HUES6 (cell line): ENCODE measurements at regions not wholly inside any gene's neighbourhood (a gene's known extent, or its start where the extent isn't known, plus 50 kb on each side); places are given as distances from the start of the nearest gene placed in this dataset.

Experiments
- H3K27ac ChIP-seq: 2 replicates; pipeline ENCODE4 v1.7.0; 2013; ENCODE audit warnings: low read depth, mild to moderate bottlenecking, low read length, inconsistent platforms
- H3K27me3 ChIP-seq: 2 replicates; pipeline ENCODE4 v1.6.1; 2013; ENCODE audit warnings: low read length; ENCODE audit not compliant: control insufficient read depth, insufficient read depth
- H3K36me3 ChIP-seq: 2 replicates; pipeline ENCODE4 v1.6.1; 2013; ENCODE audit warnings: low read length; ENCODE audit not compliant: control insufficient read depth, insufficient read depth
- H3K4me1 ChIP-seq: 2 replicates; pipeline ENCODE4 v1.6.1; 2013; ENCODE audit warnings: low read length; ENCODE audit not compliant: control insufficient read depth, insufficient read depth
- H3K4me3 ChIP-seq: 2 replicates; pipeline ENCODE4 v1.5.1; 2013; ENCODE audit warnings: low read depth, low read length
- H3K9ac ChIP-seq: one replicate; pipeline ENCODE4 v1.6.1; 2013; ENCODE audit warnings: mild to moderate bottlenecking, low read length
- H3K9me3 ChIP-seq: 2 replicates; pipeline ENCODE4 v1.6.1; 2013; ENCODE audit warnings: low read depth, low read length; ENCODE audit not compliant: control insufficient read depth, insufficient read depth

DNA sequence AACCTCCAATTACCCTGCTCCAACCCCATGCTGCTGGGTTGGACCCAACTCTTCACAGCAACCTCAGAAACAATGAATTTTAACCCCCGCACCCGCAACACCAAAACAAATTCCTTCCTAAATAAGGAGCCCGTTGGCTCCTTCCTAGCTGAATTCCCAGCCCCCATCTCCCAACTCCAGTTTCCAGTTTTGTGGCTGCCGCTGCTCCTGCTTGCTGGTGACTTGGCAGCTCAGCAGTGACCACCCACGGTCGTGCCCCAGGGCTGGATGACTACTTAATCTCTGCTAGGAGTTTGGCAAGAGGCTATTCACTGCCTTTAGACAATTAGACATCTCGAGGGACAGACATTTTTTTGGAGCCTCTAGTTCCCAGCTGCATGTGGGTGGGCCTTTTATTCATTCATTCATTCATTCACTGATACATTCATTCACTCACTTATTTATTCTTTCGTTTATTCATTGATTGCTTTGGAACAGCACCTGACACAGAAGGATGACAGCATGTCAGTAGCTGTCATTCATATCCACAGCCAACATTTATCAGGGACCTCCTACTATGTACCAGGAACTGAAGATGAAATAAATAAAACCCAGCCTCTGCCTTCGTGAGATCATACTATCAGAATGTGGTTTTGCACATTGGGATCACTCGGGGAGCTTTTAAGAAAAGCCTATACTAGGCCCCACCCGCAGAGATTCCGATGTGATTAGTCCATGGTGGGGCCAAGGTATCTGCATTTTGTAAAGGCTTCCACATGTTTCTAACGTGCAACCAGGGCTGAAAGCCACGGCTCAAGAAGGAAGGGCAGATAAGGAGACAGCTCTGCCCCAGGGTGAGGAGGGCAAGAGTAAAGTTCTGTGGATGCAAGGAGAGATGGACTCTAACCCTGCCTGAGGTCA, 256.5 kb downstream of the SHQ1 start:
- peak overlapping the region; percentile 69; the same call in 1 of the 2 replicates for H3K27ac ChIP-seq
- 0 out of 2 replicates have a peak overlapping the region, but pooled peaks have one; percentile 4 for H3K4me3 ChIP-seq
- no peaks in the 10 kb centered on the region for H3K9me3 ChIP-seq
- H3K27me3 ChIP-seq = no peaks in the 10 kb centered on the region; the same call in 1 of the 2 replicates
- H3K36me3 ChIP-seq = no peaks in the 10 kb centered on the region
- H3K4me1 ChIP-seq = peaks cover 33% of the 10 kb centered on the region
- peak overlapping the region; percentile 52 for H3K9ac ChIP-seq

DNA sequence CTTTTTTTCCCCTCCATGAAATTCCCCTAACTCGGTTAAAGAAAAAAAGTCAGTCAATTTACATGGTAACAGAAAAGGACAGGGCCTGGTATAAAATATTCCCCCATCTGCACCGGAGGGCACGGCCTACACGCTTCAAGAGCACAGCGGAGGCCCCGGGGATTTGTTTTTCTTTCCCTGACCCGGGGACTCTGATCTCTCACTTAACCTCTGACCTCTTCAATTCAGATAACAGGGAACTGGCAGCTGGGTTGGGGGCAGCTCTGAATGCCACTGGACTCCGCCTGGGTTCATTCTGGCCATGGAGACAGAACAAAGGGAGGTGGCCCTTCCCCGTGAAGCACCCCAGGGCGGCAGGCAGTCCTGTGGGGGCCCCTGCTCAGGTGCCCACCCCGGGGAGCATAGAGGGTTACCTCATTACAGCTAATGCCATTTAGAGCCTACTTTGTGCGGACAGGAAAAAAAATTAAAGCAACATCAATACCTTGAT, 257.5 kb downstream of the SHQ1 start:
- no peaks in the 10 kb centered on the region; the same call in 1 of the 2 replicates for H3K27me3 ChIP-seq
- 0 out of 2 replicates have a peak overlapping the region, but pooled peaks have one; percentile 4 for H3K4me3 ChIP-seq
- H3K9me3 ChIP-seq = no peaks in the 10 kb centered on the region
- H3K27ac ChIP-seq = peak overlapping the region; percentile 69; the same call in 1 of the 2 replicates
- H3K9ac ChIP-seq = peak overlapping the region; percentile 52
- H3K36me3 ChIP-seq = no peaks in the 10 kb centered on the region
- H3K4me1 ChIP-seq = peaks cover 27% of the 10 kb centered on the region

DNA sequence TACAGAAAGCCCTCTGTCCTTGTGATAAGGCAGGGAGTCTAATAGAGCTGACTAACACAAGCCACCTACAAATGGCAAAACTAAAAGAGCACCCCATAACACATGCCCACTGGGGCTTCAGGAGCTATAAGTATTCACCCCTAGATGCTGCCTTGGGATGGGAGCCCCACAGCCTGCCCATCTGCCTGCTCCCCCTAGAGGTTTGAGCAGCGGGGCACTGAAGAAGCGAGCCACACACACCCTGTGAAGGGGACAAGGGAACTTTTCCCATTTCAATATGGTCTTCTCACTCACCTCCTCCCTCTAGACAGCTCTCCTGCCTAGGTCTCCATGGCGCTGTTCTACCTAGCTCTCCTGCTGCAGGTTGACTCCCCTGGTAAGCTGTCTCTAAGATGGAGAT, 261.0 kb downstream of the SHQ1 start:
- H3K4me1 ChIP-seq = peaks cover 31% of the 10 kb centered on the region
- no peak overlapping the region for H3K4me3 ChIP-seq
- H3K36me3 ChIP-seq = no peaks in the 10 kb centered on the region
- no peaks in the 10 kb centered on the region for H3K9me3 ChIP-seq
- no peak overlapping the region for H3K9ac ChIP-seq
- no peaks in the 10 kb centered on the region; the same call in 1 of the 2 replicates for H3K27me3 ChIP-seq
- H3K27ac ChIP-seq = no peak overlapping the region

DNA sequence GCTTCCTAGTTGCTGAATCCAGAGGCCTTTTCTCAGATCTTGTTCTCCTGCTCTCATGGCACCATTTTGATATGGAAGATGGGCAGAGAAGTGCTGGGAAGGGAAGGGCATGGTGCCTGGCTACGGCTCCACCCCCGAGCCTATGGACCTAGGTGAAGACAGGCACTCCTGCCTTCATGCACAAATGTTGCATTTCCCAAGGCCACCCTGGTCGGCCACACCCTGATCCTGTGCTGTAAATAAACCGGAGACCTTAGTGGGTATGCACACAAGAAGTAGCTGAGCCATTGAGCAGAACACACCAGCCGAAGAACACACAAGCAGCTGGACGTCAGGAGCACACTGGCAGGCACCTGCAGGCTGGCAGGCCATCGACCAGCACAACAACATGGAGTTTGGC, 261.6 kb downstream of the SHQ1 start:
- Histone ChIP-seq H3K4me3 (no peak overlapping the region), H3K36me3 (no peaks in the 10 kb centered on the region), H3K9ac (no peak overlapping the region), H3K27ac (no peak overlapping the region), H3K9me3 (no peaks in the 10 kb centered on the region), H3K27me3 (no peaks in the 10 kb centered on the region; the same call in 1 of the 2 replicates), H3K4me1 (peaks cover 29% of the 10 kb centered on the region)

DNA sequence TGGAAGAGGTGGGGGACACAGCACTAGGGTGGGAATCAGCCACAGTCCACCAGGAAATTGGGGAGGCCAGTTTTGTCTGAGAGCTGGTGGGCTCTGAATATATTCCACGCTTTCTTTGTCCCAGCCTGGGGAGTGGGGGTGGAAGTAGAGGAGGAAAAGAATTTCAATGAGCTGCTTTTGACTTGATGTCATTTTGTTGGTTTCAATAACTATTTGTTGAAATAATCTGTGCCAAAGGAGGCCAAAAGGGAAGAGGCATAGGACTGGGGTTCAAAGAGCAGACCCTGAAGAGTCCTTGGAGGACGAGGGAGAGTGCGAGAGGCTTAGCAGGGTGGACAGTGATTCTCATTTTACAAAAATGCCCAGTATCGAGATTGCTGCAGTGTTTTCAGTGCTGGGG, 262.3 kb downstream of the SHQ1 start:
- H3K9ac ChIP-seq = no peak overlapping the region
- H3K4me3 ChIP-seq = no peak overlapping the region
- peaks cover 26% of the 10 kb centered on the region for H3K4me1 ChIP-seq
- H3K27me3 ChIP-seq = no peaks in the 10 kb centered on the region; the same call in 1 of the 2 replicates
- no peak overlapping the region for H3K27ac ChIP-seq
- H3K9me3 ChIP-seq = no peaks in the 10 kb centered on the region
- H3K36me3 ChIP-seq = no peaks in the 10 kb centered on the region

DNA sequence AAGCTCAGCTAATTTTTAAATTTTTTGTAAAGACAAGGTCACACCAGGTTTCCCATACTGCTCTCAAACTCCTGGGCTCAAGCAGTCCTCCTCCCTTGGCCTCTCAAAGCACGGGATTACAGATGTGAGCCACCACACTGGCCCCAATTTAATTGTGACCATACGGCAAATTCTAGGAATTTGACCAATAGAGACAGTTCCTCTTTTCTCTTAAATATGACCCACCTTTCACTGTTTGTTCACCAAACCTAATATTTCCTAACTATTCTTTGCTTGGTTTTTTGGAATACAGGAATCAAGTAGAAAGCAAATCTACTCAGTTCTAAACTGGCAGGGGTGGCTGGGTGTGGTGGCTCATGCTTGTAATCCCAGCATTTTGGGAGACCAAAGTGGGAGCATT, 264.0 kb downstream of the SHQ1 start:
- H3K36me3 ChIP-seq = no peaks in the 10 kb centered on the region
- H3K9me3 ChIP-seq = no peaks in the 10 kb centered on the region
- H3K27ac ChIP-seq = no peak overlapping the region
- H3K4me1 ChIP-seq = peaks cover 19% of the 10 kb centered on the region
- no peak overlapping the region for H3K4me3 ChIP-seq
- no peaks in the 10 kb centered on the region; the same call in 1 of the 2 replicates for H3K27me3 ChIP-seq
- H3K9ac ChIP-seq = no peak overlapping the region

DNA sequence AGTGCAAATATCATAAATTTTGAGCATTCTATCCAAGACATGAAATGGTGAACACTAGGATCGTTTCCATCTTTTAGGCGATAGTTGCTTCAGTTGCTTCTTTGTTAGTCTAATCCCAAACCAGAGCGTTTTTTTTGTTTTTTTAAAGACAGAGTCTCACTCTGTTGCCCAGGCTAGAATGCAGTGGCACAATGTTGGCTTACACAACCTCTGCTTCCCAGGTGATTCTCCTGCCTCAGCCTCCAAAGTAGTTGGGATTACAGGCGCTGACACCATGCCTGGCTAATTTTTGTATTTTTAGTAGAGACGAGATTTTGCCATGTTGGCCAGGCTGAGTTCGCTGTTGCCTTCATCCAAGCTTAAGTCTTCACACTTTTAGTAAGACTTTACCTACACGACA, 265.3 kb downstream of the SHQ1 start:
- no peak overlapping the region for H3K27ac ChIP-seq
- no peaks in the 10 kb centered on the region for H3K27me3 ChIP-seq
- no peaks in the 10 kb centered on the region for H3K36me3 ChIP-seq
- H3K9ac ChIP-seq = no peak overlapping the region
- H3K4me3 ChIP-seq = no peak overlapping the region
- peaks cover 19% of the 10 kb centered on the region for H3K4me1 ChIP-seq
- H3K9me3 ChIP-seq = no peaks in the 10 kb centered on the region

DNA sequence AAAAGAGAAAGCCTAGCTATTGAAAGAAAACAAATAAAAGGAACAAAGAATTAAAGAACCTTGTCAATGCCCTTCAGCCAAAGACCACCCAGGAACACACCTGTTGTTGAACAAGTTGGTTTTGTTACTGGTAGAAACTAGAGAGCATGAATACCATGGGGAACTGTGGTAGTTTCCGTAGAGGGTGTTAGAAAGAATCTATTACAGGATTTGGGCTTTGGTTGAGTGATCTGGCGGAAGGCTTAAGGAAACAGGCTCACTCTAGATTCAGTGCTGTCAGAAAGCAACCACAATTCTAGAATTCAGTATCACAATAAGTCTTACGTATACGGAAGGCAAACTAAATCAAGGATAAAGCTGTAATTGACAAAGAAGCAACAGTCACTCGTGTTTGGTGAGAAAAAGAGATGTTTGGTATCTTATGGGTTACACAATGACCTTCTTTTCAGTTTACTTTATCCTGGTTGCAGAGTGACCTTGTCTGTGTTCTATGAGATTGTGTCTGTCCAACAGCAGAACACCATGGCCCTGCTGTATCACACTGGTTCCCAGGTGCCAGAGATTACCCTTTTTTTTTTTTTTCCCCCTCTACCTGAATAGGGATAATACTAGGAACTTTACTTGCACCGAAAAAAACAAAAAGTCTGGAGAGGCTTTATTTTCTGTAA, 265.9 kb downstream of the SHQ1 start:
- Histone ChIP-seq H3K27ac (peak overlapping the region; percentile 52), H3K27me3 (no peaks in the 10 kb centered on the region), H3K4me1 (peaks cover 19% of the 10 kb centered on the region)

DNA sequence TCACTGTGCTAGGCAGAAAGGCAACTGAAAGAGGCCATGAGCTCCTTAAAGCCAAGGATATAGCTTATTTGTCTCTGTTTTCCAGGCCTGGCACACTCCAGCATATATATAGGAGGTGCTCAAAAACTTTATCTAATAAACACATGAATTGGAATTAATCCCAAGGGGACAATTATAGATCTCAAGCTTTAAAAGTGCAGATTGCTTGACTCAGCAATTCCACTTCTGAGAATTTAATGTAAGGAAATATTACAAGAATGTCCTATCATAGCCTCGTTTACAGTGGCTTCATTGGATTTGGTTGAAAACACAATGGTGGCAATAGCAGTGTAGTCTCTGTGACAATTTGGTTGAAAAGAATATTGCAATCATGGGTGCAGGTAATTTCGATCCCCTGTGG, 267.3 kb downstream of the SHQ1 start:
- Histone ChIP-seq H3K36me3 (no peaks in the 10 kb centered on the region), H3K27ac (no peak overlapping the region), H3K4me3 (no peak overlapping the region), H3K9ac (no peak overlapping the region), H3K4me1 (peaks cover 19% of the 10 kb centered on the region), H3K27me3 (no peaks in the 10 kb centered on the region), H3K9me3 (no peaks in the 10 kb centered on the region)

More for the DNA sequence above, 265.9 kb downstream of the SHQ1 start:
- Histone ChIP-seq H3K4me3 (no peak overlapping the region), H3K9ac (no peak overlapping the region), H3K9me3 (no peaks in the 10 kb centered on the region), H3K36me3 (no peaks in the 10 kb centered on the region)

DNA sequence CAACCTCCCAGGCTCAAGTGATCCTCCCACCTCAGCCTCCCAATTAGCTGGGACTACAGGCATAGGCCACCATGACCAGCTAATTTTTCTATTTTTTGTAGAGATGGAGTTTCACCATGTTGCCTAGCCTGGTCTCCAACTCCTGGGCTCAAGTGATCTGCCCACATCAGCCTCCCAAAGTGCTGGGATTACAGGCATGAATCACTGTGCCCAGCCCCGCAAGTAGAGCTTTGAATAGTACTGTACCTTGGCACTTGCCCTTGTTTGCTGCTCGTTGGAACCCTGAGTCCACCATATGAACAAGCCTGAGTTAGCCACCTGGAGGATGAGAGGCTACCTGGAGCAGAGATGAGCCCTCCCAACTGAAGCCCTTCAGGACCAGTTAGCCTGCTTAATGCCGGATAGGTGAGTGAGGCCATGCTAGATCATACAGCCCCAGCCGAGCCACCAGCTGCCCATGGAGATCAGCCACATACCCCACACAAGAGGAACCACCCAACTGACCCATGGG, 267.9 kb downstream of the SHQ1 start:
- H3K9ac ChIP-seq = no peak overlapping the region
- no peaks in the 10 kb centered on the region for H3K27me3 ChIP-seq
- peaks cover 19% of the 10 kb centered on the region for H3K4me1 ChIP-seq
- H3K36me3 ChIP-seq = no peaks in the 10 kb centered on the region
- H3K4me3 ChIP-seq = no peak overlapping the region
- no peaks in the 10 kb centered on the region for H3K9me3 ChIP-seq
- H3K27ac ChIP-seq = no peak overlapping the region
